ENCODE measurements at regions not wholly inside any gene's neighbourhood (a gene's known extent, or its start where the extent isn't known, plus 50 kb on each side); places are given as distances from the start of the nearest gene placed in this dataset.
"Not testable (repeated sequence)": the region's sequence is repeated elsewhere in the genome, so short reads cannot be mapped to it uniquely, and the experiment has no call there.

DNA sequence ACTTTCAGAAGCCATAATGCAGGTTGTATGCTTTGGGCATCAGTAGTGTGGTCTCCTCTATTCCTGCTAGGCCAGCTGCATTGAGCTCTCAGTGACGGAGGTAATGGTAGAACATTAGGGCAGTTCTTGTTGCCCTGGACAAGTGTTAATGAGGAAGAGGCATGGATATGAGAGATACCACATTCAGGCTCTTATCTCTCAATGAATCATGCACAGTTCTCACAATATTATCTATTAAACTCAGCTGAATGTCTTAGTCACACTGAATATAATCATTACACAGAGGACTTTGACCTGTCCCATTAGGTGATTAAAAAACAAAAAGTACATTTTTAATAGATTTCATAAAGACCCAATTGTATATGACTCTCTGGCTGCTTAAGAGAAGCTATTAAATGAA lies 76.6 kb upstream of the SSBP2 start:
- no peak for TF ChIP-seq CTCF (IDR thresholded peaks at IDR 0.05; ENCODE audit: unreplicated experiment in 3 of 3)
- Mint-ChIP-seq H3K4me1 (peaks cover 22% of the 10 kb centered on the region), H3K4me3 (no peak overlapping the region), H3K27me3 (ENCODE audit: low read depth) (no peaks in the 10 kb centered on the region), H3K9me3 (no peaks in the 10 kb centered on the region), H3K36me3 (ENCODE audit: low read depth) (no peaks in the 10 kb centered on the region), H3K27ac (no peak overlapping the region)

DNA sequence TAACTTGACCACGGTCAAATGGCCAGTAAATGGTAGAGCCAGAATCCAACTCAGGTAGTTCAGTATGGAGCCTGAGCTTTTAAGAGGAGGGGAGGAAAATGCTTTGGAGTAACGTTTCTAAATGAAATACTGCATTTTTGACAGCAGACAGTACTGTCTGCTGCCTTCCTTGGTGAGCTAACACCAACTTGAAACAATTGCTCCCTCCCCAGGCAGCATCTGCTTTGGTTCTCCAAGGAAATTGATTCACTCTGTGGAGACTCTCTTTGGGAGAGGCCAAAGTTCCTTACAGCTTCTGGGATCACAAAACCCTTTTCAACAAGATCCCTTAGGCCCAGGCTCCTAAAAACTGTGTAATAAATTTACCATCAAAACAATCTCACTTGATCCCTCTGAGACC lies 75.2 kb upstream of the SSBP2 start:
- no peak overlapping the region for H3K4me3 Mint-ChIP-seq
- TF ChIP-seq CTCF (IDR thresholded peaks at IDR 0.05; ENCODE audit: unreplicated experiment in 3 of 3) = no peak
- H3K4me1 Mint-ChIP-seq = peaks cover 22% of the 10 kb centered on the region
- no peaks in the 10 kb centered on the region for H3K36me3 Mint-ChIP-seq (ENCODE audit: low read depth)
- H3K9me3 Mint-ChIP-seq = peaks cover 3% of the 10 kb centered on the region
- no peaks in the 10 kb centered on the region for H3K27me3 Mint-ChIP-seq (ENCODE audit: low read depth)
- peak overlapping the region; percentile 32 to 79 (median 65) for H3K27ac Mint-ChIP-seq

- TF ChIP-seq CTCF (IDR thresholded peaks at IDR 0.05; ENCODE audit: unreplicated experiment in 3 of 3) = no peak
- Mint-ChIP-seq H3K27ac (peak overlapping the region; percentile 32 to 79 (median 65)), H3K4me1 (peaks cover 21% of the 10 kb centered on the region), H3K27me3 (ENCODE audit: low read depth) (no peaks in the 10 kb centered on the region), H3K36me3 (ENCODE audit: low read depth) (no peaks in the 10 kb centered on the region), H3K4me3 (no peak overlapping the region), H3K9me3 (peaks cover 3% of the 10 kb centered on the region)
Observed at GRCh38 chr5:81825237-81825636, 74.3 kb upstream of the SSBP2 start.

- H3K27me3 Mint-ChIP-seq (ENCODE audit: low read depth); H3K9me3 Mint-ChIP-seq; H3K36me3 Mint-ChIP-seq (ENCODE audit: low read depth); H3K4me3 Mint-ChIP-seq; H3K27ac Mint-ChIP-seq: not testable (repeated sequence)
- peaks cover 34% of the 10 kb centered on the region for H3K4me1 Mint-ChIP-seq
Observed at GRCh38 chr5:81823736-81824135, 72.8 kb upstream of the SSBP2 start.

GRCh38 chr5:81820863-81821262 lies 70.0 kb upstream of the SSBP2 start:
- no peak for TF ChIP-seq CTCF (IDR thresholded peaks at IDR 0.05; ENCODE audit: unreplicated experiment in 3 of 3)
- Mint-ChIP-seq H3K4me3 (no peak overlapping the region), H3K9me3 (peaks cover 3% of the 10 kb centered on the region), H3K27me3 (ENCODE audit: low read depth) (no peaks in the 10 kb centered on the region), H3K4me1 (peaks cover 30% of the 10 kb centered on the region), H3K27ac (peak overlapping the region in 1 of 3 experiments; percentile 78), H3K36me3 (ENCODE audit: low read depth) (no peaks in the 10 kb centered on the region)

GRCh38 chr5:81820318-81820636 lies 69.4 kb upstream of the SSBP2 start:
- Mint-ChIP-seq H3K9me3 (peaks cover 3% of the 10 kb centered on the region), H3K36me3 (ENCODE audit: low read depth) (no peaks in the 10 kb centered on the region), H3K27ac (peak overlapping the region in 2 of 3 experiments; percentile 43 to 78), H3K4me3 (no peak overlapping the region), H3K4me1 (peaks cover 24% of the 10 kb centered on the region), H3K27me3 (ENCODE audit: low read depth) (no peaks in the 10 kb centered on the region)
- no peak for TF ChIP-seq CTCF (IDR thresholded peaks at IDR 0.05; ENCODE audit: unreplicated experiment in 3 of 3)
